ENCODE measurements at regions not wholly inside any gene's neighbourhood (a gene's known extent, or its start where the extent isn't known, plus 50 kb on each side); places are given as distances from the start of the nearest gene placed in this dataset.

DNA sequence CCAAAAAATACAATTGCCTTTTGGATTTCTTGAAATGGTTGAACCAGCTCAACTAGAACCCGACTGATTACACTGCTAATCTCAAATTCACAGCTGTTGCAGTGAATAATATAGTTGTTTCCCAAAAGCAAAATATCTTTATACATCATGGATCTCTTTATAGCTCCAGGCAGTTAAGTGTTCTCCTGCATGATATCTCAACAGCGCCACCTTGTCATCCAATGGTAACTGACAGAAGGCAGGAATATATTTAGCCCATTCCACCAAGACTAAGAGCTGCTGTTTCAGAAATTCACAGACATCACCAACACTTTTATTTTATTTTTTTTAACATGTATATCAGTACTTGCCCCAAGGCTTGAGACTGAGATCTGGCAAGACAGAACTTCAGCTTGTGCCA lies 1141.0 kb upstream of the PRR20A start:
- H3K4me3 ChIP-seq (ENCODE audit: low read depth, low read length), result no peak overlapping the region
- DNase-seq (ENCODE audit: low read depth), result no peak
- no peak for TF ChIP-seq CTCF (conservative IDR thresholded peaks at IDR 0.05; ENCODE audit: low read depth, low read length)

- no peak overlapping the region for H3K4me3 ChIP-seq (ENCODE audit: low read depth, low read length)
- TF ChIP-seq CTCF (conservative IDR thresholded peaks at IDR 0.05; ENCODE audit: low read depth, low read length), result no peak
- no peak for DNase-seq (ENCODE audit: low read depth)
These were observed 1131.3 kb upstream of the PRR20A start for GRCh38 chr13:56009418-56009817.

- DNase-seq (ENCODE audit: low read depth), result no peak
- TF ChIP-seq CTCF (conservative IDR thresholded peaks at IDR 0.05; ENCODE audit: low read depth, low read length), result no peak
- no peak overlapping the region for H3K4me3 ChIP-seq (ENCODE audit: low read depth, low read length)
These were observed 1128.1 kb upstream of the PRR20A start for GRCh38 chr13:56012644-56013043.

GRCh38 chr13:56015919-56016318 lies 1124.8 kb upstream of the PRR20A start:
- no peak for DNase-seq (ENCODE audit: low read depth)
- no peak overlapping the region for H3K4me3 ChIP-seq (ENCODE audit: low read depth, low read length)
- no peak for TF ChIP-seq CTCF (conservative IDR thresholded peaks at IDR 0.05; ENCODE audit: low read depth, low read length)

DNA sequence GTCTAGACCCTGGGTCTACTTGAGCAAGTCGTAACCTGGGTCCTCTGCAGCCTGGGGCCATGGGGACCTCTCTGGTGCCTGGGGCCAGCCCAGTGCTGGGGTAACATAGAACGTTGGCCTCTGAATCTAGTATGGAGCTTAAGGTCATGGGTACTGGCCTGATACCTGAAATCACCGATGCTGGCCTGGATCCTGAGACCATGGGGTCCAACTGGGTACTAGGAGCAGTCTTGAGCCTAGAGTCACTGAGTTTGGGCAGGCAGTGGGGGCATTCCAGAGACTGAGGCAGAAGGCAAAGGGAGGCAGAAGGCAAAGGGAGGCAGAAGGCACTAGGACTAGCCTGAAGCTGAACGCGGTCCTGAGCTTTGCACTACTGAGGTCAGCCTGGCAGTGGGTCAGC lies 1121.1 kb upstream of the PRR20A start:
- TF ChIP-seq CTCF (conservative IDR thresholded peaks at IDR 0.05; ENCODE audit: low read depth, low read length), result no peak
- no peak overlapping the region for H3K4me3 ChIP-seq (ENCODE audit: low read depth, low read length)
- no peak for DNase-seq (ENCODE audit: low read depth)

DNA sequence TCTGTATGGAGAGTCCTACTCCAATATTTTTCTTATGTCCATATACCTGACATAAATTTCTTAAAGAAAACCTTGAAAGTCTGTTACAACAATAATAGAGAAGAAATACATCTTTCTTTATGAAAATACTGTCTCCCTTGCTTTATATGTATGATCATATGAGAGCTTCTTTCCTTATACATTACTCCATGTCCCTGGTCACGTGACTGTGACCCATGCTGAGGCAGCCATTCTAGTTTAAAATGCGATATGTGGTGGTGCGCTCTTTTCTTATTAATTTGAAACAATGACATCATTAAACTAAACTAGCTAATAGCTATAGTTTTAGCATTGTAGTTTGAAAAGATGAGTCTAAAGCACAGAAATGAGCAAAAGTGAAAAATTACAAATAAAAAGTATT lies 1120.3 kb upstream of the PRR20A start:
- DNase-seq (ENCODE audit: low read depth), result no peak
- no peak for TF ChIP-seq CTCF (conservative IDR thresholded peaks at IDR 0.05; ENCODE audit: low read depth, low read length)
- H3K4me3 ChIP-seq (ENCODE audit: low read depth, low read length), result no peak overlapping the region

GRCh38 chr13:56039992-56040391 lies 1100.7 kb upstream of the PRR20A start:
- DNase-seq (ENCODE audit: low read depth), result no peak
- H3K4me3 ChIP-seq (ENCODE audit: low read depth, low read length), result no peak overlapping the region
- TF ChIP-seq CTCF (conservative IDR thresholded peaks at IDR 0.05; ENCODE audit: low read depth, low read length), result no peak
